GM18507 (cell line): ENCODE measurements at regions not wholly inside any gene's neighbourhood (a gene's known extent, or its start where the extent isn't known, plus 50 kb on each side); places are given as distances from the start of the nearest gene placed in this dataset.

Experiments used
- DNase-seq: peaks from one replicate; pipeline ENCODE4 v3.0.0; 2011; ENCODE audit warnings: low read depth; ENCODE audit not compliant: insufficient read length; ENCODE audit errors: extremely low spot score
- FAIRE-seq: peaks from 2 replicates; lab custom pipeline; 2011; peaks lifted over from hg19 to GRCh38; lab: Jason Lieb, UNC

GRCh38 chr13:105311094-105311493, 1224.4 kb downstream of the EFNB2 start:
- no peak for DNase-seq
- FAIRE-seq, result no peak

- FAIRE-seq, result no peak
- no peak for DNase-seq
Measured at GRCh38 chr13:105307776-105308175, 1227.7 kb downstream of the EFNB2 start.

GRCh38 chr13:105297839-105298238, 1237.6 kb downstream of the EFNB2 start:
- FAIRE-seq, result no peak

GRCh38 chr13:105291987-105292386, 1243.5 kb downstream of the EFNB2 start:
- DNase-seq, result no peak
- no peak for FAIRE-seq

More at GRCh38 chr13:105297839-105298238, 1237.6 kb downstream of the EFNB2 start:
- no peak for DNase-seq

- no peak for FAIRE-seq
- no peak for DNase-seq
Measured at GRCh38 chr13:105290596-105290995, 1244.9 kb downstream of the EFNB2 start.

- FAIRE-seq (no peak), DNase-seq (no peak)
Measured at GRCh38 chr13:105285526-105285925, 1249.9 kb downstream of the EFNB2 start.

GRCh38 chr13:105282406-105283285, 1252.8 kb downstream of the EFNB2 start:
- no peak for FAIRE-seq
- no peak for DNase-seq

GRCh38 chr13:105278943-105279381, 1256.5 kb downstream of the EFNB2 start:
- FAIRE-seq (no peak), DNase-seq (no peak)

- FAIRE-seq (no peak), DNase-seq (no peak)
Measured at GRCh38 chr13:105276571-105276970, 1258.9 kb downstream of the EFNB2 start.

GRCh38 chr13:105273665-105274222, 1261.7 kb downstream of the EFNB2 start:
- FAIRE-seq (no peak), DNase-seq (no peak)

GRCh38 chr13:105272660-105273631, 1262.5 kb downstream of the EFNB2 start:
- DNase-seq (no peak), FAIRE-seq (no peak)

GRCh38 chr13:105266615-105267014, 1268.8 kb downstream of the EFNB2 start:
- DNase-seq (no peak), FAIRE-seq (no peak)

- no peak for FAIRE-seq
Measured at GRCh38 chr13:105262579-105262978, 1272.9 kb downstream of the EFNB2 start.

GRCh38 chr13:105259426-105259825, 1276.0 kb downstream of the EFNB2 start:
- no peak for DNase-seq
- FAIRE-seq, result no peak

More at GRCh38 chr13:105262579-105262978, 1272.9 kb downstream of the EFNB2 start:
- DNase-seq, result no peak

GRCh38 chr13:105255472-105255871, 1280.0 kb downstream of the EFNB2 start:
- DNase-seq, result no peak
- no peak for FAIRE-seq

- no peak for FAIRE-seq
- DNase-seq, result no peak
Measured at GRCh38 chr13:105251293-105251692, 1284.2 kb downstream of the EFNB2 start.

GRCh38 chr13:105247830-105248229, 1287.6 kb downstream of the EFNB2 start:
- no peak for DNase-seq
- FAIRE-seq, result no peak

- FAIRE-seq (no peak), DNase-seq (no peak)
Measured at GRCh38 chr13:105240371-105240770, 1295.1 kb downstream of the EFNB2 start.

- DNase-seq, result no peak
- no peak for FAIRE-seq
Measured at GRCh38 chr13:105232439-105232838, 1303.0 kb downstream of the EFNB2 start.

- DNase-seq, result no peak
- FAIRE-seq, result no peak
Measured at GRCh38 chr13:105232006-105232405, 1303.5 kb downstream of the EFNB2 start.
